ENCODE measurements at regions not wholly inside any gene's neighbourhood (a gene's known extent, or its start where the extent isn't known, plus 50 kb on each side); places are given as distances from the start of the nearest gene placed in this dataset.

DNA sequence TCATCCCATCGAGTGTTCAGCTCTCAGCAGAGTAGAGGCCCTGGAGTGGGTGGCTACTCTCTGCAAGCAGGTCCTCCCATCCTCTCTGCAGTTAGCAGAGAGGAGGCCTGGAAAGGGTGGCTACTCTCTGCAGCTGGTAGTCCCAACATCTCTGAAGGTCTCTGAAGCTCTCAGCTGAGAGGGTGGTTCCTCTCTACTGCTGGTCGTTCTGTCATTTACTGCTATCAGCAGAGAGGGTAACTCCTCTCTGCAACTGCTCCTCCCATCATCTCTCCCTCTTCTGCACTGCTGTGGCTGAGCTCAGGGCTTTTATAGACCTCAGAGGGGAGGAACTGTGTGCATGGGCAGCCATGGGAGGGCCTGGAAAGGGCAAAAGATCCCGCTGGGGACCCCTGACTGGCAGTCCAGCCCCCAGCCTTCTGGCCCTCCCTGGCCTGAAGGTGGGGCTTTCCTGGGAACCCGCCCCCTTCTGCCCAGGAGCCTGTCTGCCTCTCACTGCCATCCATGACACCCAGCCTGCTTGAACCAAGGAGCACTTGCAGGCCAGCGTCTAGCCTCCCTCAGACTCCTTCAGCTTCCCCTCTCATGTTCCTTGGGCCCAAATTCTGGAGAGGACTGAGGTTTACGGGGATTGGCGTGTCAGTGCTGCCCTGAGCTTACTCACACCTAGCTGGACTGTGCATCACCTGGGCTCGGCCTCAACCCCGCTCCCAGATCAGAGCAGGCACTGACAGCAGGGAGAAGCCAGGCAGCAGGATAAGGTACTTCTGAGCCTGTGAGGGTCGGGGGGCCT, 898.3 kb upstream of the NEGR1 start:
- DNase-seq: no peak

DNA sequence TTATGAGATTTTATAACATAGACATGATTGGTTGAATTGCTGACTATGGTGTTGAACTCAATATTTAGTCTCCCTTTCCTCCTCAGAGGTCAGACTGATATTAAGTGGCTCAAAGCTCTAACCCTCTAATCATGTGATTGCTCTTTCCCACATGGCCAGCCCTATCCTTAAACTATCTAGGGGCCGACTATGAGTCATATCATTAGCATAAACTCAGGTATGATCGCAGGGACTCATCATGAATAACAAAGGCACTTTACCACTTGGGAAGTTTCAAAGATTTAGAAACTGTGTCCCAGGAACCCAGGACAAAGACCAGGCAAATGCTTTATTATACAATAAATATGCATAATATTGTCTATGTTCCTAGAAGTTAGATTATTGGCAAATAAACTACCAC, 894.6 kb upstream of the NEGR1 start:
- DNase-seq: no peak

DNA sequence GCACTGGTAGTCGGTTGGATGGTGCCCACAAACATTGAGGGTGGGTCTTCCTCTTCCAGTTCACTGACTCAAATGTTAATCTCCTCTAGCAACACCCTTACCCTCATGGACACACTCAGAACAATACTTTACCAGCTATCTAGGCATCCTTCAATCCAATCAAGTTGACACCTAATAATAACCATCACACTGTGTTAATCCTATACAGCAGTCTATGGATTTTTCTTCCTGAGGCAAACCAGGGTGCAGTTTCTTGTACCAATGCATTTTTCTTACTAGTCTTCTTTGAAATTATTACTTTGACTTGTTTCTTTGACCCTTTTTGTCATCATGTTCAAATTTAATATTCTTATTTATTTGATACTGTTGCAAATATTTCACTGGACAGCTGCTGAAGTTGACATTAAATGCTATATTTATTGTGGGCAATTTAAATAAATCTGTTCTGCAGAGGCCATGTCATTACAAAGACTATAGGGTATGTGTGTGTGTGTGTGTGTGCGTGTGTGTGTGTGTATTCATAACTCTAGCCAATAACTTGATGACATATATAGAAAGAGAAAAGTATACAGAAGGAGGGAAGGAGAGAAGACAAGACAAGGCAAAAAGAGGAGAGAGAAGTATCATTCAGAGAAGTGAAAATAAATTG, 884.8 kb upstream of the NEGR1 start:
- DNase-seq: no peak

DNA sequence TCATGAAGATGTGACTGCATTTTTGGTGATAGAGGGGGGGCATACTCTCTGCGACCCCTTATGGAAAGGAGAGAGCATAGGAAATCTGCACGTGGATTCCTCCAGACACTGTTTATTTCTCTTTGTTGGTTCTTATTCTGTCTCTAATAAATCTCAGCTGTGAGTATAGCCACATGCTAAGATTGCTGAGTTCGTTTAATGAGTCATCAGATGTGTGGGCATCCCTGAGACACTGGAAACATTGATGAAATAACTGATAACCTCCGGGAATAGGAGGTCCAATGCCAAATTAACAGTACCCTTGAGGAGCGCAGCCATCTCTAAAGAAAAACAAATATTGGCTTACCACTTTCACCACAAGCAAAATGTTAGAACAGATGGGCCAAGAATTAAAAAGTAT, 880.2 kb upstream of the NEGR1 start:
- DNase-seq: no peak

DNA sequence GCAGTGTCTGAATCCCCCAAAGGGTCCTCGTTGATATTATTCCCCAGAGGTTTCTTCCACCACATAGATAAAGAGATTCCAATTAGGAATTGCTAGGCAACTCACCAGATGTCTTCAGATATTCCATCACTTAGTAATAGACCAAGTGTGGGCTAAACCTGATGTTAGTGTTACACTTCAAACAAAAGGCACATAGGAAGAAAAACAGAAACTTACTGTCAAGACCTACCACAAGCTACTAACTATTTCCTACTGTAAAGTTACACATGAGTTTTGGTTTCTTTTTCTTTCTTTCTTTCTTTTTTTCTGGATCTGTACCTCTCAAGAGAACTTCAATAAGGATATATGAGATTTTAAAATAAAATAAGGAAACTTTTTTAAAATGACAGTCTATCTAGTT, 879.1 kb upstream of the NEGR1 start:
- DNase-seq: no peak

DNA sequence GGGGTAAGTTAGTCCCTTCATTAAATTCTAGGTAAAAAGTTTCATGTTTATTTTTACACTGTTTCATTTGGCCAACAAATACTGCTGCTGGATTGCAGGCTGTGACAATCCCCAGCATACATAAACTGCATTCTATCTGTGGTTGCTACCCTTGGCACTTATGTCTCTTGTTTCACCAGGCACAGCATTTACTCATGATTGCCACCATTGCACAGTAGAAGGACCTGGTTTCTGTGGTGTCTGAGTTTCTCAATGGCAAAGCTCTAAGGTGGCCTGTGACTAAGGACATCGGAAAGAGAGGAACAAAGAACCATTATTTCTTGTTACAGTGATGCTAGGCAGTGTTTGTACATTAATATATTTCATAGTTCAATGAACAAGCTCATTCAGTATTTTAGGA, 878.4 kb upstream of the NEGR1 start:
- no peak for DNase-seq

DNA sequence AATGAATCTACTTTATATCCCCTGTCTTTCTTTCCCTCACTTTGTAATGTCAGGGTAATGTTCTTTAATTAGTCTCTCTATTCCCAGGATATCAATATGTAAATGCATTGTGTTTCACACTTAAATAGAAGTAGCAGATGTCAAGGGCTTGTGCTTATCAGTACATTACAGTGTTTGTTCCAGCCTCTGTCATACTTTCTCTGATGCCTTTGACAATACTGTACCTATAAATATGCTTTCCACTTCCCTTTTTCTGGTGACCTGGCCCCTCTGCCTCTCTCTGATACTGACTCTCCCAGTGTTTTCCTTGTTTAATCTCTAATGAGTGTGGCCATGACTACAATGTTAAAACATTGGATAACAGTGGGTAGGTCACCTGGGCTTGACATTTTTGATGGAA, 862.0 kb upstream of the NEGR1 start:
- DNase-seq: no peak

DNA sequence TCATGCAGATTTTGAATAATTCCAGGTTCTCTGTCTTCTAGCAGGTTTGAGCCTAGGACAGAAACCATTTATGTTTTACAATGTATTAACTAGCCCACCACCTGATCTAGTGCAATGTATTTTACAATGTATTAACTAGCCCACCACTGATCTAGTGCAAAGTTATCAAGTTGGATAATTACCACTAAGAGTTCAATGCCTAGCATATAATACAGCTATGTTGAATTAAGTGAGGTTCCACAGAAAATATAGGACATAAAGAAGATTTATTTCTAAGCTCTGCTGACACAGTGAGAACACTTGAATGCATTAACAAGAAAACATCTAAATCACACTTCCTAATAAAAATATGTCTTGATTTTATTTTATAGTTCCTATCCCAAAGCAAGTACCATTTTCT, 854.6 kb upstream of the NEGR1 start:
- no peak for DNase-seq

DNA sequence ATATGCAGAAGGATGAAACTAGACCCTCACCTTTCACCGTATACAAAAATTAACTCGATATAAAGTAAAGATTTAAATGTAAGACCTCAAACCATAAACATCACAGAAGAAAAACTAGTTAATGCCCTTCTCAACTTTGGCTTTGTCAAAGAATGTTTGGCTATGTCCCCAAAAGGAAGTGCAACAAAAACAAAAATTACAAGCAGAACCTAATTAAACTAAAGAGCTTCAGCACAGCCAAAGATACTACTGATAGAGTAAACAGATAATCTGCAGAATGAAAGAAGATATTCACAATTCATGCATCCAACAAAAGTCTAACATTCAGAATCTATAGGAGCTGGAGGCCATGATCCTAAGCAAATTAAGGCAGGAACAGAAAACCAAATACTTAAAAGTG, 824.6 kb upstream of the NEGR1 start:
- DNase-seq: no peak

DNA sequence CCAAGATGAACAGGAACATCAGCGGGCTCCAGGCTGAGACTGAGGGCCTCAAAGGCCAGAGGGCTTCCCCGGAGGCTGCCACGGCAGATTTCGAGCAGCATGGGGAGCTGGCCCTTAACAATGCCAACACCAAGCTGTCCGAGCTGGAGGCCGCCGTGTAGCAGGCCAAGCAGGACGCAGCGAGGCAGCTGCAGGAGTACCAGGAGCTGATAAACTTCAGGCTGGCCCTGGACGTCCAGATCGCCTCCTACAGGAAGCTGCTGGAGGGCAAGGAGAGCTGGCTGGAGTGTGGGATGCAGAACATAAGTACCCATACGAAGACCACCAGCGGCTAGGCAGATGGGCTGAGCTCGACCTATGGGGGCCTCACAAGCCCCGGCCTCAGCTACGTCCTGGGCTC, 823.4 kb upstream of the NEGR1 start:
- DNase-seq: no peak

DNA sequence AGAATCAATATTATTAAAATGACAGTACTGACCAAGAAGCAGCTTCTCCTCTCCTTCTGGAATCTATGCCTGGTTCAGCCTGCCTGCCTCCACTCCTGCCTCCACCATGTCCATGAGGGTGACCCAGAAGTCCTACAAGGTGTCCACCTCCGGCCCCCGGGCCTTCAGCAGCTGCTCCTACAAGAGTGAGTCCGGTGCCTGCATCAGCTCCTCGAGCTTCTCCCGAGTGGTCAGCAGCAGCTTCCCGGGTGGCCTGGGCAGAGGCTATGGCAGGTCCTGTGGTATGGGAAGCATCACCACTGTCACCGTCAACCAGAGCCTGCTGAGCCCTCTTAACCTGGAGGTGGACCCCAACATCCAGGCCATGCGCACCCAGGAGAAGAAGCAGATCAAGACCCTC, 822.4 kb upstream of the NEGR1 start:
- no peak for DNase-seq

DNA sequence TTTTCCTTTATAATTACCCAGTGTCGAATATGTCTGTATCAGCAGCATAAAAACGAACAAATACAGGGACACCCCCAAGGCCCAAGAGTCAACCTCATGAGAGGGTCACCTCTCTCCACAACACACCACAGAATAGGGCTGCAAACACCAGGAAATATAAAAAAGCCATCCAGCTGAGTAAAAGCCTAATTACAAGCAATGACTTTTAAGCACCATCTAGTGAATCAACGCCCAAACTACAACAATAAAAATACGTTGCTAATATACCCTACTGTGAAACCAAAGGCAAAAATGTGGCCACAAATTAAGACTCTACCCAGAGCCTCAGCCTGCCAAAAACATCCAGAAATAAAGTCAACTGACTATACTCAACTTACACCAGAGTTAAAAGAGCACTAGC, 817.9 kb upstream of the NEGR1 start:
- no peak for DNase-seq

DNA sequence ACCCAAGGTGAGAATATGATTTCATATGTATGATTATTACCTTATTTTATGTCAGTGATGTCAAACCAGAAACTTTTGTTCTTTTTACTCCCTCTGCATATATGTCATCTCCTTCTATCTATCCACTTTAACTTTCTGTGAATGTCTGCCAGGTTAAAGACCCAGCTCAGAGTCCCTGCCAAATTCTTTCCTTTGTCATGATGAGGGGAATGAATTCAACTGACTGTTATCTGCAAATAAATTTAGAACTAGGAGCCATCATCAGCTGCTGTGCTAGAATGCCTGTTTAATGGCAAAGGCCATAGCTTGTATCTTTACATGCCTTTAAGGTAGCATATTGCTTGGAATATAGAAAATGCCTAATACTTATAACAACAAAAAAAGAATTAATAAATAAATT, 815.6 kb upstream of the NEGR1 start:
- DNase-seq: no peak

DNA sequence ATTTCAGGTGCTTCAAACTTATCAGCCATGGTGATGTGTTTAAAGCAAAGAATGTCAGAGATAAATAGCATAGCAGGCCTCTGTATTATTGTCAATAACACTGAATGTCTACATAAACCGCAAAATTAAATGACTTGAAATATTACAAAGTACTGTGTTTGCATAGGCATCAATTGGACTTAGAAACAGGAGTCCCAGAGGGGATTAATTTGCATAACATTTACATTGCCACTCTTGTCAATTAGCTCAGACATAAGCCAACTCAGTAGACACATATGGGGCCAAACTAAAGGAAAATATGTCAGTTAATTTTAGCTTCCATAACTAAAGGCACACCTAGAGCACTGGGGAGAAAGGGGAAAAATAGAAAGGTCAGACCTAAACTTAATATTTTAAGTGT, 814.5 kb upstream of the NEGR1 start:
- DNase-seq: no peak

DNA sequence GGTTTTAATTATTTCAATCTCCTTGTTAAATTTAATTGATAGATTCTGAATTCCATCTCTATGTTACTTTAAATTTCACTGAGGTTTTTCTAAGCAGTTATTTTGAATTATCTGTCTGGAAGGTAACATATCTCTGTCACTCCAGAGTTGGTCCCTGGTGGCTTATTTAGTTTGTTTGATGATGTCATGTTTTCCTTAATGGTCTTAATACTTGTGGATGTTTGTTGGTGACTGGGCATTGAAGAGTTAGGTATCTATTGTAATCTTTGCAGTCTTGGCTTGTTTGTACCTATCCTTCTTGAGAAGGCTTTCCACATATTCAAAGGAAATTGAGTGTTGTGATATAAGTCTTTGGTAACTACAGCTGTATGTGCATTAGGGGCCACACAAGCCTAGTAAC, 810.0 kb upstream of the NEGR1 start:
- DNase-seq: no peak

DNA sequence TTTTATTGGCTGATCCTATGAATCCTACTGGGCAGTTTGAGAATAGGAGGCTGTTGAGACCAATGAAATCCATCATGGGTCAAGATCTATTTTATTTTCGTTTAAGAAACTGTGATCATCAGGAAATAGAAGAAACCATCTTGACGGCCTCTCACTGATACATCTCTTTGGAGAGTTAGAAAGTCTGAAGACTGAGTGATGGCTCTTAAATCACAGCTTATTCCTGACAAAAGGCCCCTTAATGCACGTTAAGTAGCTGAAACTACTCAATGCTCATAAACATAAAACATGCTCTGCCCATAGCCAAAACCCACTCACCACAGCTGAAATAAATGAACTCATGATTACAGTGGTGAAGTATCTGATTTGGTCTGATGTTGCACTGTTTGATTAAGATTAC, 784.5 kb upstream of the NEGR1 start:
- peak; percentile 85 for DNase-seq

DNA sequence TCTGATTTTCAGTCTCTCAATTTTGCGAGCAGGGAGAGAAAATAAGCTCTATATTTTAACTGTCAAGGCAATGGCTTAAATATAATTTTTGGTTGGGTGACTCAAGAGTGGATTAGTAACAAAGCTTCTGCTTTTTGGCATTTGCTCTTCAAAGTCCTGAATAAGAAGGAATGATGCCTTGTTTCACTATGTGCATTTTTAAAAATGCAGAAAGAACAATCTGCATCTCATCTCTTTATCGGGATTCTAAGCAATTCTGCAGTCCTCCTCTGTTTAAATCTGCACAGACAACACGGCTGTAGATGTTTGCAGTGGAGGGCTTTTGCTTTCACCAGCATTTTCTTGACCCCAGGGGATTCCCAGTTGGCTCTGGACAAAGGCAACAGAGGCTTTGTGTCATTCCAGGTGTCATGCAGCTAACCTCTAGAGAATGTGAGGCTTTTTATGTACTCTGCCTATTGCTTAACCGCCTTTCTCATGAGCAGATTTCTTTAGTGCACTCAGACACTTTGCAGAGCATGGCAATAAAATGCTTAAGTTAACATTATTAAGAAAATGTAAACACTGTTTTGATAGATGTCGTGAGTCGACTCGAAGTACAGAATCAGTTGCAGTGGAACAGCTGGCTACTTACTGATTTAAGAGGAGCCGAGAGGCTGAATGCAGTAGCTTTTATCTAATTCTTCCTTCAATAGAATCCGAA, 783.2 kb upstream of the NEGR1 start:
- DNase-seq: peak; percentile 99

DNA sequence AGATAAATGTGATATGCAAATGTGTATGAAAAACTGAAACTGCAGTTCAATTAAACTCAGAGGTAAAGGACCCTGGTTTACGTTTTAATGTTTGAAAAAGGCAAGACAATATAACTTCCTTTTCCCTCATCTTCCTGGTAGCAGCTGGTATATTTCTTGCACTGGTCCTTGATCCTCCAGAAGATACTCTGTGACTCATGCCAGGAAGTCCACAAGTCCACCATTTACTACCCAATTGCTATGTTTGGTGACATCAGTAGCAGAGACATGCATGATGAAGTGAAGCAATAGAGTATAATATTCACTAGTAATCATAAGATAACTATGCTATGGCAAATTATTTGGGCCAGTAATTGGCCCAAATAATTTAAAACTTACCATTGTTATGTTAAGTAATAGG, 774.5 kb upstream of the NEGR1 start:
- no peak for DNase-seq

DNA sequence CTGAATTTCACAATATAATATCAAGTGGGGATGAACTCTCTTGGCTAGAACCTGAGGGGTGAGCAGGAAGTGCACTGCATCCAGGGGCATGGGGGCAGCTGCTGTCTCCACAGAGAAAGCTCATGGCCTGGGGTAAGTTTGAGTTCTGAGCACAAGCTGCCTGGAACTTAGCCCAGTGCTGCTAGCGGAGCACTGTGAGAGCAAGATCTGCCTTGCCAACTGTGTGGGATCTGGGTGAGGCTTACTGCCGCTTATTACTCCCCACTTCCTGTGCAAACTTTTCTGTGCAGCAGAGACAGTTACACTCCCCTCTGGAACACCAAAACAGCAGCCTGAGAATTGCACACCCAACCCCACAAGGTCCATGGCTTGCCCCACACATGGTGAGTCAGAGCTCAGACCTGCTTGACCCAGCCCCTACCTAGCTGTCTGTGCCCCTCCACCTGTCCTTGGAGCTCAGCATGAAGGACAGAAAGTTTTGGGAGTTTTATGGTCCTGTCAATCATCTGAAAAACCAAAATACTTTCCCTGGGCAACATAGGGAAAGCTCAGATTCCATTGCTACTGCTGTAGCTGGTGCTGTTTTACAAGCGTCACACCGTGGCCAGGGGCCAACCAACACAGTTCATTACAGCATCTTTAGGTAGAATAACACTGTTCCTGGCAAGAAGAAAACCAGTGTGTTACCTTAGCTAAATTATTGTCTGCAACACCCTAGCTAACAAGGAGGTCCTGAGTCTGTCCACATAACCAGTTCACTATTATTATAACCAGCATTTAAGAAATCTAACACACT, 762.1 kb upstream of the NEGR1 start:
- no peak for DNase-seq

DNA sequence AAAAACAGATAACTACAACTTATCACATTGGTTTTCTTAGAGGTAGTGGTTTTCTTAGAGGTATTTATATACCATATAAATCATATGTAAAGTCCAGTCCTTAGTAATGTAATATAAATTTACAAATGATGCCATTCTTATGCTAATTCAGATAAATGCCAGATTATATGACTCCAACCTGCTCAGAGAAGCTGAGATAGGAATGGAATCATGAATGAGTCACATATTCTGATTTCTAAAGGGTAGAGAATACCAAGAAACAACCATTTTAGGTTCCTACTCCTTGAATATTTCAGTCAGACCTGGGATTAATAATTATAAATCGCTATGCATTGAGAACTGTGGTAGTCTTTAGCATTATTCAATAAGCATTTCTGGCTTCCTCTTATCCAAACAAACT, 760.1 kb upstream of the NEGR1 start:
- DNase-seq: no peak

DNA sequence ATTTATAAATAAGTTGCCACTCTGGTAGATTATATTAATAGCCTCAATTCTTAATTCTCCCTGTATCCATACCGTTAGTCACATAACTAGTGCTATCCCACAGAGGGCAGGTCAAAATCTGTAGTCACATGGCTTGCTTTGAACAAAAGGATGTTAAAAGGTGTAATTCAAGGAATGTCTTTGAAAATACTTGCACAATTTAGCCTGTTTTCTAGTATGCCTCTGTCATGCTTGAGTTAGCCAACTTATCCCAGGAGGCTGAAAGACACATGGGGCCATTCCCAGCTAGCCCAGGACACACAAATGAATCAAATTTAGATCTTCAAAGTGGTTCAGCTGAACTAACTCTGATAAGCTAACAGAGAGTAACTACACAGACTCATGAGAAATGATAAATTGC, 758.5 kb upstream of the NEGR1 start:
- DNase-seq: no peak

DNA sequence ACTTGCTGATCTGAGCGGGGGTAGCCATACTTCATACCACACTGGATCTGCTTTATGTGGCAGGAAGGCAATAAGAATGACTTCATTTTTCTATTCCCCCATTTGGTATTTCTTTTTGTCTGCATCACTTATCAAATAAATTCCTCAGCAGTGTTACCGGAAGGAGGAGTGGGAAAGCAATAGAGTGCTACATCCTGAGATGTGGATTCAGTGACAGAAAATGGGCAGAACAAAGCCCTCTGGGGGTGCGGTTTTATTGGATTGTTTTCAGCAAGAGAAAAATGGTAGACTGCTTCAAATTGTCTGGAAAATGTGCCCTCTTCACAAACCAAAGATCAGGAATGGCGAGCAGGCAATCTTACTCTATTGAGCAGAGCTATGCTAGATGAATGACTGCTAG, 751.9 kb upstream of the NEGR1 start:
- DNase-seq: no peak

DNA sequence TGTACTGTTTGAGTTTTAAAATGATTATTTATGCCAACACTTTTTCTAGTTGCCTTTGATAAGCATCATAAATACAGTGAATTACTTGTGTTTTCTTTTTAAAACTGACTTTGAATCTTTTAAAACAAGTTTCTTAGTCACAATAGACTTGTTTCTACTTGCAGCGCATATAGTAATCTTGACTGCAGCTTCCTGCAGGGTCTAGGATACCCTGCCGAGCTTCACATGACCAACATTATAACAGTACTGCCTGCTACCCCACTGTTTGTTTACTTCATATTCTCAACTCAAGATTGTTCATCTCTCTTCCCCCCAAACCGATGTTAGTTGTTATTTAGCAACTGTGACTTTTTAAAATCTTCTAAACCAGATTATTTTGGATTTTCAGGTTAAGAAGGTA, 751.3 kb upstream of the NEGR1 start:
- DNase-seq: no peak

DNA sequence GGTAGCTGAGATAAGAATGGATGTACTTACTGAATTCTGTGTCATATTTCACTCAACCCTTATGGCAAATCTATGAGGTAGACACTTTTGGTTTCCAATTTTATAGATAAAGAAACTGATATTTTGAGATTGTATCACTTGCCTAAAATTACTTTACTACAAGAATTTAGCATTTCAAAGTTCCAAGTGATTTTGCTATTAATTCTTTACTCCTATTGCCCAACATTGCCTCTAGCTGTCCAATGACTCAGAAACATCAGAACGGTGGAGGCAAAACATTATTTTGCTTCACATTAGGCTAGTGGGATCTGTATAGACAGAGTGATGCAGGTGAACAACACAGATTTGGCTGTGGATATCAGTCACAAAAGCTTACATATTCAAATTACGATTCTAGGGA, 747.2 kb upstream of the NEGR1 start:
- no peak for DNase-seq
